K562 (cell line): ENCODE measurements at regions not wholly inside any gene's neighbourhood (a gene's known extent, or its start where the extent isn't known, plus 50 kb on each side); places are given as distances from the start of the nearest gene placed in this dataset.
"Not testable (repeated sequence)": the region's sequence is repeated elsewhere in the genome, so short reads cannot be mapped to it uniquely, and the experiment has no call there.

Source experiments
- ATAC-seq: fragments of 200-7000 bp; cut with Tn5 transposase; 3 replicates; pipeline ENCODE4 v1.9.1; 2020; ENCODE audit warnings: moderate library complexity
- BruUV-seq: library from RNA; stranded (reverse); fragments of 400-500 nt; replicated peaks from 2 replicates; lab custom pipeline; 2021; lab: Mats Ljungman, UMichigan
- CTCF ChIA-PET: fragments of 300-600 bp; formaldehyde crosslinking; extraction: SDS; loops from one replicate; lab custom pipeline; 2021; ENCODE audit warnings: low intra/inter-chr PET ratio; lab: Yijun Ruan, JAX
- POLR2A ChIA-PET: fragments of 300-600, 350-650 bp; sonication (Branson Sonifier 250); formaldehyde crosslinking; extraction: SDS; loops from one replicate; lab custom pipeline; 2021; ENCODE audit warnings: antibody characterized with exemption, inconsistent platforms; lab: Yijun Ruan, JAX
- DNase-seq, 4 experiments: peaks; one replicate each; pipeline versions ENCODE4 v3.0.0 to v3.0.0-alpha.2; 2011 to 2018; ENCODE audit warnings: low spot score in 3 of 4, mixed read lengths in 3 of 4; ENCODE audit errors: extremely low read depth in 1 of 4
- FAIRE-seq: peaks from 2 replicates; lab custom pipeline; 2011; peaks lifted over from hg19 to GRCh38; lab: Jason Lieb, UNC
- H2AFZ ChIP-seq: 2 replicates; pipeline ENCODE4 v1.6.0; 2011; ENCODE audit warnings: low read depth, low read length, control low read depth, inconsistent platforms
- H3K27ac ChIP-seq: fragments of 200-600 bp; 3 replicates; pipeline ENCODE4 v1.8.0; 2011; ENCODE audit warnings: low read depth, mild to moderate bottlenecking, control low read depth, inconsistent platforms, low read length, moderate library complexity, mixed read lengths; ENCODE audit errors: extremely low read depth
- H3K27me3 ChIP-seq, 2 experiments: fragments of 300-600 bp in 1 of 2; 2 replicates in 1 of 2; 3 replicates in 1 of 2; pipeline versions ENCODE4 v1.6.0 to v1.8.0; 2011; ENCODE audit warnings: inconsistent platforms in 2 of 2, low read length in 2 of 2, mild to moderate bottlenecking in 1 of 2, mixed read lengths in 1 of 2, moderate library complexity in 1 of 2; ENCODE audit not compliant: control insufficient read depth in 2 of 2, insufficient read depth in 2 of 2
- H3K36me3 ChIP-seq: fragments of 300-600 bp; 3 replicates; pipeline ENCODE4 v1.8.0; 2011; ENCODE audit warnings: mild to moderate bottlenecking, low read length, inconsistent platforms; ENCODE audit not compliant: control insufficient read depth, insufficient read depth
- H3K4me1 ChIP-seq, 2 experiments: fragments of 200-600 bp in 1 of 2; replicated peaks in 1 of 2; 2 replicates in 1 of 2; 3 replicates in 1 of 2; pipeline versions ENCODE4 v1.5.1 to v1.8.0; 2011; ENCODE audit warnings: inconsistent platforms in 2 of 2, low read length in 2 of 2, mild to moderate bottlenecking in 1 of 2, mixed read lengths in 1 of 2, moderate library complexity in 1 of 2; ENCODE audit not compliant: control insufficient read depth in 2 of 2, insufficient read depth in 2 of 2
- H3K4me2 ChIP-seq: 2 replicates; pipeline ENCODE4 v1.6.1; 2011; ENCODE audit warnings: low read length, control low read depth, inconsistent platforms, mixed read lengths; ENCODE audit not compliant: insufficient read depth
- H3K4me3 ChIP-seq: fragments of 200-600 bp; sonication (generic), shearing (Covaris generic); 2 replicates; pipeline ENCODE4 v1.5.1; 2016; ENCODE audit warnings: control low read depth, inconsistent platforms
- H3K79me2 ChIP-seq: fragments of 200-600 bp; 3 replicates; pipeline ENCODE4 v1.8.0; 2011; ENCODE audit warnings: low read length, inconsistent platforms; ENCODE audit not compliant: control insufficient read depth, insufficient read depth
- H3K9ac ChIP-seq, 2 experiments: 2 replicates each; pipeline versions ENCODE4 v1.6.0 to v1.6.1; 2011; ENCODE audit warnings: low read depth in 2 of 2, low read length in 2 of 2, control low read depth in 1 of 2, inconsistent platforms in 1 of 2, mild to moderate bottlenecking in 1 of 2, mixed read lengths in 1 of 2; ENCODE audit not compliant: insufficient read depth in 1 of 2
- H3K9me1 ChIP-seq: one replicate; pipeline ENCODE4 v1.6.0; 2011; ENCODE audit warnings: inconsistent platforms, mild to moderate bottlenecking, low read length, moderate library complexity; ENCODE audit not compliant: control insufficient read depth, insufficient read depth
- H3K9me3 ChIP-seq: replicated peaks from 2 replicates; pipeline ENCODE4 v1.5.1; 2011; ENCODE audit warnings: low read depth, low read length, inconsistent platforms; ENCODE audit not compliant: control insufficient read depth, insufficient read depth
- H4K20me1 ChIP-seq: replicated peaks from 2 replicates; pipeline ENCODE4 v1.6.1; 2011; ENCODE audit warnings: low read length, inconsistent platforms, mixed read lengths; ENCODE audit not compliant: control insufficient read depth, insufficient read depth
- MCM2 ChIP-seq: fragments of 450-650 bp; IDR thresholded peaks from 2 replicates; pipeline ENCODE4 v1.6.1; 2017; ENCODE audit warnings: low read depth, mild to moderate bottlenecking
- MED1 ChIP-seq: sonication (generic); formaldehyde crosslinking; IDR thresholded peaks from 2 replicates; pipeline ENCODE4 v1.8.1; 2023; ENCODE audit warnings: missing genetic modification reagents, borderline replicate concordance
- NFATC3 ChIP-seq: fragments of 450-650 bp; IDR thresholded peaks from 2 replicates; pipeline ENCODE4 v1.6.1; 2017; ENCODE audit warnings: mild to moderate bottlenecking
- ZC3H4 ChIP-seq: sonication (generic); formaldehyde crosslinking; IDR thresholded peaks from 2 replicates; pipeline ENCODE4 v1.9.0; 2021; ENCODE audit warnings: missing genetic modification reagents, borderline replicate concordance
- ZNF324 ChIP-seq: fragments of 250-450 bp; sonication (Bioruptor Pico); IDR thresholded peaks from 2 replicates; pipeline ENCODE4 v1.4.0; 2020; ENCODE audit warnings: mild to moderate bottlenecking
- WGBS: fragments of 100-300 bp; shearing (Covaris generic); methylation state at CpG from one replicate; pipeline ENCODE4 v1.1.6; 2016; ENCODE audit warnings: low coverage, mixed read lengths; ENCODE audit not compliant: insufficient coverage; ENCODE audit errors: missing lambda C conversion rate; 5-methylcytosine and 5-hydroxymethylcytosine counted together
- in situ Hi-C: fragments of 300-500 bp; cut with MboI; formaldehyde crosslinking; loops from 4 replicates; pipeline ENCODE4 v1.15.0; 2018; ENCODE audit warnings: inconsistent platforms, mixed read lengths
- intact Hi-C: fragments of 100-400 bp; cut with micrococcal nuclease; formaldehyde crosslinking; loops from 2 replicates; pipeline ENCODE4 v1.14.2; 2022

GRCh38 chr11:45007011-45007410 lies 56.3 kb upstream of the TP53I11 start:
- 0% methylated on average over 8 of the region's 8 CpGs for WGBS

GRCh38 chr11:45015983-45016382 lies 65.3 kb upstream of the TP53I11 start:
- ATAC-seq, H4K20me1 ChIP-seq, DNase-seq, H3K27ac ChIP-seq, FAIRE-seq, H3K4me2 ChIP-seq, H3K36me3 ChIP-seq, H3K27me3 ChIP-seq, H3K79me2 ChIP-seq, BruUV-seq, POLR2A ChIA-PET, H3K4me3 ChIP-seq, H3K4me1 ChIP-seq, intact Hi-C loops, H3K9me3 ChIP-seq, H3K9me1 ChIP-seq, in situ Hi-C loops, CTCF ChIA-PET, H3K9ac ChIP-seq, H2AFZ ChIP-seq: not testable (repeated sequence)
- WGBS = 0% methylated on average over 5 of the region's 5 CpGs

More at GRCh38 chr11:45007011-45007410, 56.3 kb upstream of the TP53I11 start:
- no peak overlapping the region for H3K4me3 ChIP-seq
- H3K9ac ChIP-seq = no peak overlapping the region
- ATAC-seq (no peak), DNase-seq (no peak), FAIRE-seq (no peak)
- no peaks in the 10 kb centered on the region for H3K36me3 ChIP-seq
- H3K9me3 ChIP-seq = no peaks in the 10 kb centered on the region
- H3K4me1 ChIP-seq = no peaks in the 10 kb centered on the region
- intact Hi-C loops = no loop called here
- no peak overlapping the region for H2AFZ ChIP-seq
- H3K27me3 ChIP-seq = 0 out of 5 replicates have a peak, but pooled peaks cover 0 to 2% of the 10 kb centered on the region in 2 experiments
- no peak overlapping the region for H3K27ac ChIP-seq
- ChIA-PET POLR2A (no interaction called here), CTCF (no interaction called here)
- H3K79me2 ChIP-seq = no peaks in the 10 kb centered on the region
- H3K9me1 ChIP-seq = no peaks in the 10 kb centered on the region
- in situ Hi-C loops = no loop called here
- no peak for TF ChIP-seq ZC3H4 (CRISPR knock-in tag)
- TF ChIP-seq NFATC3 = no peak
- TF ChIP-seq ZNF324 (CRISPR knock-in tag) = no peak
- TF ChIP-seq MCM2 = no peak
- no peak for TF ChIP-seq MED1 (CRISPR knock-in tag)
- H4K20me1 ChIP-seq = no peaks in the 10 kb centered on the region
- no peak overlapping the region for H3K4me2 ChIP-seq
- BruUV-seq = no TSS peak

- H3K4me3 ChIP-seq, DNase-seq, intact Hi-C loops, H3K9ac ChIP-seq, H3K36me3 ChIP-seq, H3K27ac ChIP-seq, POLR2A ChIA-PET, H3K27me3 ChIP-seq, H2AFZ ChIP-seq, H3K9me1 ChIP-seq, H3K4me2 ChIP-seq, CTCF ChIA-PET, FAIRE-seq, H3K79me2 ChIP-seq, H3K9me3 ChIP-seq, H3K4me1 ChIP-seq, H4K20me1 ChIP-seq, in situ Hi-C loops, BruUV-seq, ATAC-seq: not testable (repeated sequence)
- 0% methylated on average over 4 of the region's 4 CpGs for WGBS
These were observed 65.8 kb upstream of the TP53I11 start for GRCh38 chr11:45016446-45016845.
